ENCODE measurements at regions not wholly inside any gene's neighbourhood (a gene's known extent, or its start where the extent isn't known, plus 50 kb on each side); places are given as distances from the start of the nearest gene placed in this dataset.
"Not testable (repeated sequence)": the region's sequence is repeated elsewhere in the genome, so short reads cannot be mapped to it uniquely, and the experiment has no call there.

GRCh38 chr6:63022631-63023030 lies 188.6 kb upstream of the FKBP1C start:
- DNase-seq = no peak

GRCh38 chr6:63023726-63024125 lies 187.5 kb upstream of the FKBP1C start:
- DNase-seq = no peak

- no peak for DNase-seq
These were observed 162.1 kb upstream of the FKBP1C start for GRCh38 chr6:63049216-63049615.

GRCh38 chr6:63053206-63053605 lies 158.1 kb upstream of the FKBP1C start:
- not testable (repeated sequence) for DNase-seq

- DNase-seq = no peak
These were observed 152.7 kb upstream of the FKBP1C start for GRCh38 chr6:63058601-63059000.

- DNase-seq = no peak
These were observed 147.5 kb upstream of the FKBP1C start for GRCh38 chr6:63063631-63064271.

GRCh38 chr6:63066055-63066704 lies 145.1 kb upstream of the FKBP1C start:
- peak in 1 of 2 experiments; percentile 24 for DNase-seq

GRCh38 chr6:63094947-63095346 lies 116.3 kb upstream of the FKBP1C start:
- DNase-seq = no peak

- DNase-seq = no peak
These were observed 114.0 kb upstream of the FKBP1C start for GRCh38 chr6:63097222-63097621.

- no peak for DNase-seq
These were observed 112.5 kb upstream of the FKBP1C start for GRCh38 chr6:63098789-63099188.

GRCh38 chr6:63099772-63100459 lies 111.4 kb upstream of the FKBP1C start:
- no peak for DNase-seq

GRCh38 chr6:63114610-63115211 lies 96.6 kb upstream of the FKBP1C start:
- no peak for DNase-seq

- DNase-seq = no peak
These were observed 90.1 kb upstream of the FKBP1C start for GRCh38 chr6:63121166-63121565.

GRCh38 chr6:63140114-63140513 lies 71.2 kb upstream of the FKBP1C start:
- no peak for DNase-seq

GRCh38 chr6:63140692-63141318 lies 70.5 kb upstream of the FKBP1C start:
- DNase-seq = no peak

GRCh38 chr6:63149730-63150129 lies 61.5 kb upstream of the FKBP1C start:
- no peak for DNase-seq

- DNase-seq = no peak
These were observed 56.7 kb upstream of the FKBP1C start for GRCh38 chr6:63154535-63154934.
